ENCODE measurements at regions not wholly inside any gene's neighbourhood (a gene's known extent, or its start where the extent isn't known, plus 50 kb on each side); places are given as distances from the start of the nearest gene placed in this dataset.

- TF ChIP-seq POLR2AphosphoS5 (IDR thresholded peaks at IDR 0.05; ENCODE audit: low read depth, low read length), result no peak
- TF ChIP-seq TCF7L2 (IDR thresholded peaks at IDR 0.05; ENCODE audit: low read depth, low read length), result no peak
- no peak for TF ChIP-seq SIN3A (IDR thresholded peaks at IDR 0.05; ENCODE audit: borderline replicate concordance, insufficient read depth, low read depth, low read length)
- TF ChIP-seq CTCF (IDR thresholded peaks at IDR 0.05), result no peak
- no peak for TF ChIP-seq REST (IDR thresholded peaks at IDR 0.05; ENCODE audit: insufficient read depth in 1 of 2, low read depth in 2 of 2, low read length in 1 of 2)
- intact Hi-C loops (cut with micrococcal nuclease; ENCODE audit: unreplicated experiment), result no loop called here
- H3K36me3 ChIP-seq (ENCODE audit: control insufficient read depth, insufficient read depth, low read length), result no peaks in the 10 kb centered on the region
- no peaks in the 10 kb centered on the region for H3K9me3 ChIP-seq (ENCODE audit: control insufficient read depth, insufficient read depth, low read depth, low read length)
- no peak for ATAC-seq
- no peak for DNase-seq (ENCODE audit: low read depth, low spot score)
- no peak overlapping the region for H3K27ac ChIP-seq (ENCODE audit: low read length)
- no peak overlapping the region for H3K4me3 ChIP-seq (ENCODE audit: low read depth in 2 of 2, low read length in 2 of 2)
- BruUV-seq (replicated peaks), result no TSS peak
- no peaks in the 10 kb centered on the region for H3K27me3 ChIP-seq (ENCODE audit: control insufficient read depth, insufficient read depth, low read length)
- POLR2A ChIA-PET, result no interaction called here
- in situ Hi-C loops (cut with HindIII; ENCODE audit: low pct_unique_long_range_greater_than_20kb, low sequenced_read_pairs), result no loop called here
- CTCF ChIA-PET, result no interaction called here
- no peaks in the 10 kb centered on the region for H3K4me1 ChIP-seq (ENCODE audit: control insufficient read depth, insufficient read depth, low read length)
Observed at GRCh38 chr2:42942990-42943493, 150.7 kb upstream of the HAAO start.

- Histone ChIP-seq H3K36me3 (ENCODE audit: control insufficient read depth, insufficient read depth, low read length) (no peaks in the 10 kb centered on the region), H3K9me3 (ENCODE audit: control insufficient read depth, insufficient read depth, low read depth, low read length) (no peaks in the 10 kb centered on the region), H3K27me3 (ENCODE audit: control insufficient read depth, insufficient read depth, low read length) (no peaks in the 10 kb centered on the region), H3K4me3 (ENCODE audit: low read depth in 2 of 2, low read length in 2 of 2) (no peak overlapping the region), H3K4me1 (ENCODE audit: control insufficient read depth, insufficient read depth, low read length) (no peaks in the 10 kb centered on the region), H3K27ac (ENCODE audit: low read length) (no peak overlapping the region)
- intact Hi-C loops (cut with micrococcal nuclease; ENCODE audit: unreplicated experiment) (no loop called here), in situ Hi-C loops (cut with HindIII; ENCODE audit: low pct_unique_long_range_greater_than_20kb, low sequenced_read_pairs) (no loop called here)
- CTCF ChIA-PET, result no interaction called here
- no TSS peak for BruUV-seq (replicated peaks)
- TF ChIP-seq REST (IDR thresholded peaks at IDR 0.05; ENCODE audit: insufficient read depth in 1 of 2, low read depth in 2 of 2, low read length in 1 of 2), result no peak
- no peak for TF ChIP-seq TCF7L2 (IDR thresholded peaks at IDR 0.05; ENCODE audit: low read depth, low read length)
- no peak for DNase-seq (ENCODE audit: low read depth, low spot score)
- POLR2A ChIA-PET, result no interaction called here
- ATAC-seq, result no peak
Observed at GRCh38 chr2:42942214-42942989, 150.0 kb upstream of the HAAO start.

Measured in Panc1 (cell line).